GM18526 (cell line): ENCODE measurements at regions not wholly inside any gene's neighbourhood (a gene's known extent, or its start where the extent isn't known, plus 50 kb on each side); places are given as distances from the start of the nearest gene placed in this dataset.
A peak's percentile ranks its signal among the peaks of the same experiment; 100 is the strongest.

Source experiments
- POLR2A ChIP-seq: IDR thresholded peaks from 3 replicates; pipeline ENCODE4 v1.6.1; 2011; ENCODE audit not compliant: insufficient read length; ENCODE audit errors: extremely low read depth

DNA sequence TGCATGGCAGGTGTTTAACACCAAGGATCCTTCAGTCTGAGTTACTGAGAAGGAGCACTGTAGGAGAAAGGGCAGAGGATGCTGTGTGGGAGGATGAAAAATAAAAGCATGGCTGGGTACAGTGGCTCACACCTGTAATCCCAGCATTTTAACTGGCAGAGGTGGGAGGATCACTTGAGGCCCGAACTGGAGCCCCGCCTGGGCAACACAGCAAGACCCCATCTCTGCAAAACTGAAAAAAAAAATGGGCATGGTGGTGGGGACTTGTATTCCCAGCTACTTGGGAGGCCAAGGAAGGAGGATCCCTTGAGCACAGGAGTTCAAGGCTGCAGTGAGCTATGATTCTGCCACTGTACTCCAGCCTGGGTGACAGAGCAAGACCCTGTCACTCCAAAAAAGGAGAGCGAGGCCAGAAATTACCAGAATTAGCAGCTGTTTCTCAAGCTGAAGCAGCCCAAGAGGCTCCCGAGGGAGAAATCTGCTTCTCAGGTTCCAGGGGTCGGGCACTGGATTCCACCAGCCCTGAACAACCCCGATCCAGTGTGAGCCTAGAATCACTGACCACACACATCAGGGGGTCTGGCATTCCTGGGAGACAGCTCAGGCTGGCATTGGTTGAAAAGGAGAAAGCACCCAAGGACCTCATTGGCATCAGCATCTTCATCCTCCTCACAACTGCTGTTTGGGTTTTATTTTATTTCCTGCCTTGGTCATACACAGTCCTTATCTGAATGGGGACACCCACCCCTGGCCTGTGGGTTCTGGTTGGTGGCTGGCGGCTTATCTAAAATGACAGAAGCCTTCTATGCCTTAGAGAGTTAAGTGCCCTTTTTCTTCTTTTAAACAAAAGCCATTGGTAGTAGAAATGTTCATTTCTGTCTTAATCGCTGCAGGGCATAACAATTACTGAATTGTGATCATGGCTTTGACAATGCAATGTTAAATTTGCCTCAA, 66.3 kb upstream of the TRIM2 start:
- no peak for TF ChIP-seq POLR2A

DNA sequence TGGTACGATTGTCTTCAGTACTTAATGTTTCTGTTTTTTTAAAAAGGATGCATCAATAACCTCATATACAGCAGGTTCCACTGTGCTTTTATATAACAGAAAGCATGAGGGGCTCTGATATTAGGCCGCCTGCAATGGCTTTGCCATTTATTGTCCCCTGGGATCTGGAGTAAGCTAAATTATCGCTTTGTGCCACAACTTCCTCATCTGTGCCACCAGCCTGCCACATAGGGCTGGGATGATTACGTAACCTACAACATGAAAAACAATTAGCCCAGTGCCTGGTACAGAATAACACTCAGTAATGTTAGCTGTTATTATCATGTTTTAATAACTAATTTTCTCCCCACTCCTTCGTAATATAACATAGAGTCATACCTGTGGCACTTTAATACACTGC, 65.5 kb upstream of the TRIM2 start:
- no peak for TF ChIP-seq POLR2A

DNA sequence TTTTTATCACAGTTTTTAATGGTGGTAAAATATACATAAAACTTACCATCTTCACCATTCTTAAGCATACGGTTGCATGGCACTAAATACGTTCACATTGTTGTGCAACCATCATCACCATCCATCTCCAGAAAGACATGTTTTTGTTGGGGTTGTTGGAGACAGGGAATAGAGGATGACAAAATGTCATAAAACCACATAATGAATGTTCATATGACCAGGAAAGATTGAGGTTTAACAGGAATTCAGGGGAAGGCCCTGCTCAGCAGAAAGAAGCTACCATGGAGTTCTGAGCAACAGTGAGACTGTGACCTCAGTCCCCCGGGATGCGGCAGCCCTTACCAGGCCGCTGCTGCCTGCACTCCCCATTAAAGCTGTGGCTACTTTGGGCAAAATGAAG, 63.9 kb upstream of the TRIM2 start:
- TF ChIP-seq POLR2A, result no peak

DNA sequence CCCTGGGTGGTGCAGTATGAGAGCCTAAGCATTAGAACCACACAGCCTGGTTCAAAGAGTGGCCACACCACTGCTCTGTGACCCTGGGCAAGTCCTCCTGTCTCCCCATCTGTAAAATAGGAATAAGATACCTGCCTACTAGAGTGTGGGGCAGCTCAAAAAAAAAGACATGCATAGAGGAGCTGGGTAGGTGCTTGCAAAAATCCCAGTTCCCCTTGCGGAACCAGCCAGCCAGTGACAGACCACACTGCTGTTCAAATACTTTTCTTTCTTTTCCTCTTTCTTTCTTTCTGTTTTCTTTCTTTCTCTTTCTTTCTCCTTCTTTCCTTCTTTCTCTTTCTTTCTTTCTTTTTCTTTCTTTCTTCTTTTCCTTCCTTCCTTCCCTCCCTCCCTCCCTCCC, 63.0 kb upstream of the TRIM2 start:
- no peak for TF ChIP-seq POLR2A

DNA sequence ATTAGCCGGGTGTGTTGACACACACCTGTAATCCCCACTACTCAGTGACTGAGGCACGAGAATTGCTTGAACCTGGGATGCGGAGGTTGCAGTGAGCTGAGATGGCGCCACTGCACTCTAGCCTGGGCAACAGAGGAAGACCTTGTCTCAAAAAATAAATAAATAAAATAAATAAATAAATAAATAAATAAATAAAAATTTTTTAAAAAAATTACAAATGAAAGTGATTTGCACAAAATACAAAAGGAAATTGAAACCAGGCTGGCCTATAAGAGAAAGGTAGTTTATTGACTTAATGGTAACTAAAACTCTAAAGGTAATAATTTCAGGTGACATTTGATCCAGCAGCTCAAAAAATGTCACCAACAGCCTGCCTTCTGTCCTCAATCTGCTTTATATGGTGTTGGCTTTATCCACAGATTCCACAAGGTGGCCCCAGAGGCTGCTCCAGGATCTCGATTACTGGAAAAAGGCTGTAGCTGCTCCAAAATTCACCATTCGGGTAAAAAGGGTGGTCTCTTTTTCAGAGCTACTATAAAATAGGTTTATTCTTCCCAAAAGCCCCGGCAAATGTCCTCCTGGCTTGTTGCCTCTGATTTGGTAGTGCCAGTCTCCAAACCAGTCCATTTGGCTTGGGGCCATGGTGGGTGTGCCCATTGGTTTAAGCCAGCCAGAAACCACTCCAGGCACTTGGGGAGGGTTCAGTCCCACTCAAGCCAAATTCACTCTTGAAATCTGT, 61.4 kb upstream of the TRIM2 start:
- no peak for TF ChIP-seq POLR2A

DNA sequence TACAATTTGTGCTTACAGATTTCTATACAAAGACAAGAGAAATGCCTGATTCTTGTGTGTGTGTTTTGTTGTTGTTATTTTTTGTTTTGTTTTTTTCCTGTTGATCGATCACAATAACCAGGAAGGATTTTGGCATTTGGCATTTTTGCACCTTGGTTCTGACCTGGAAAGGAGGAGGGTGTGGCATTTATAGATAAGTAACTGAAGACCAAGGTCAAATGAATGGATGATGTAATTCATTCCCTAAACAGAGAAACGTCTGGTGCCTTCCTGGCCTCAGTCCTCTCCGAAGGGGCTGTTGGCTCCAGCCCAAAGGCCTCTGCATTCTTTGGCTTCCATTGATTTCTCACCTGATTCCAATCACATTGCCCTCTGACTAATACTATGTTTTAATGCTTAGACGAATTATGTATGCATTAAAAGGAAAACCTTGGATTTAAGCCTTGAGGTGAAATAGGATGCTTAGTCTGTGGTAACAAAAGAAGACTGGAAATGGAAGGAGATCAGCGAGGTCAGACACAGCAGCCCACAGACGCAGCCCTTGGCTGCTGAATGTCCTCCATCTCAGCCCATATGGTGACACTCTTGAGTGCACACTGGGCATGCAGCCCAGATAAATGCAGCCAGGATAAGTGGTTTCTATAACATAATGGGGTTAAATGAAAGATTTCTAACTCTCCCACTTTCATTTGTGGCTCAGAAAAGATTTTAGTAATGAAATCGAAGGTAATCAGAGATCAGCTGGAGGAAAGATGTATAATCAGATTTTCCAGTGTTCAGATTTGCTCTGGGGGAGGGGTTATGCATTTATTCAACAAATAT, 60.5 kb upstream of the TRIM2 start:
- TF ChIP-seq POLR2A, result no peak

DNA sequence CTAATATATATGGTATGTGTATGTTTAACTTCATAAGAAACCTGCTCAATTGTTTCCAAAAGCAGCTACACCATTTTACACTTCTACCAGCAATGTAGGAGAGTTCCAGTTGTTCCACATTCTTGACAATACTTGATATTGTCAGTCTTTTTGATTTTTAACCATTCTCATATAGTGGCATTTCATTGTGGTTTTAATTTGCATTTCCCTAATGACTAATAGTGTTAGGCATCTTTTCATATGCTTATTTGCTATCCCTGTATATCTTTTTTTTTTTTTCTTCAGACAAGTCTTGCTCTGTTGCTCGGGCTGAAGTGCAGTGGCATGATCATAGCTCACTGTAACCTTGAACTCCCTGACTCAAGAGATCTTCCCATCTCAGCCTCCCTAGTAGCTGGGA, 58.2 kb upstream of the TRIM2 start:
- no peak for TF ChIP-seq POLR2A

DNA sequence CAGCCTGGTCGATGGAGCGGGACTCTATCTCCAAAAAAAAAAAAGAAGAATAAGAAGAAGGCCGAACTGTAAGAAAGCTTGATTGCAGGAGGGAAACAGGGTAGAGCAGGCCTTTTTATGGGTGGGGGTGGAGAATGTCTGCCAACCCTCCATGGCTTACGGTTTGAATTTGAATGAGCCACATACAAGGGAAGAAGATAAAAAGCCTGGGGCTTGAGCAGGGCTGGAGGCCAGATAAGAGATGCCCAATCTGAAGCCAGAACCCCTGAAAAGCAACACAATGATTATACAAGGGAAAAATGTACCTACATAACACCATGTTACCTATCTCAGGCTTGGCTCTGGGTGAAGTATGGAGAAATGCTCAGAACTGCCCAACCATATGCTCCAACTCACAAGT, 57.3 kb upstream of the TRIM2 start:
- no peak for TF ChIP-seq POLR2A

DNA sequence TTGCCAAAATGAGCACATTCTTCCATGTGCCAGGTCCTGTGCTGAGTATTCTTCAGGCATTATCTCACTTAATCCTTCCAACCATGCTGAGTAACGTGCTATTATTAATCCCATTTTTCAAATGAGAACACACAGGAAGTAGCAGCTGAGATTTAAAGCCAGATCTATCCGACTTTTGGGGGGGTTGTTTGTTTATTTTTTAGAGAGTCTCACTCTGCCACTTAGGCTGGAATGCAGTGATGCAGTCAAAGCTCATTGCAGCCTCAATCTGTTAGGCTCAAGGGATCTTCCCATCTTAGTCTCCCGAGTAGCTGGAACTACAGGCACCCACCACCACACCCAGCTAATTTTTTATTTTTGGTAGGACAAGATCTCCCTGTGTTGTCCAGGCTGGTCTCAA, 55.5 kb upstream of the TRIM2 start:
- no peak for TF ChIP-seq POLR2A

DNA sequence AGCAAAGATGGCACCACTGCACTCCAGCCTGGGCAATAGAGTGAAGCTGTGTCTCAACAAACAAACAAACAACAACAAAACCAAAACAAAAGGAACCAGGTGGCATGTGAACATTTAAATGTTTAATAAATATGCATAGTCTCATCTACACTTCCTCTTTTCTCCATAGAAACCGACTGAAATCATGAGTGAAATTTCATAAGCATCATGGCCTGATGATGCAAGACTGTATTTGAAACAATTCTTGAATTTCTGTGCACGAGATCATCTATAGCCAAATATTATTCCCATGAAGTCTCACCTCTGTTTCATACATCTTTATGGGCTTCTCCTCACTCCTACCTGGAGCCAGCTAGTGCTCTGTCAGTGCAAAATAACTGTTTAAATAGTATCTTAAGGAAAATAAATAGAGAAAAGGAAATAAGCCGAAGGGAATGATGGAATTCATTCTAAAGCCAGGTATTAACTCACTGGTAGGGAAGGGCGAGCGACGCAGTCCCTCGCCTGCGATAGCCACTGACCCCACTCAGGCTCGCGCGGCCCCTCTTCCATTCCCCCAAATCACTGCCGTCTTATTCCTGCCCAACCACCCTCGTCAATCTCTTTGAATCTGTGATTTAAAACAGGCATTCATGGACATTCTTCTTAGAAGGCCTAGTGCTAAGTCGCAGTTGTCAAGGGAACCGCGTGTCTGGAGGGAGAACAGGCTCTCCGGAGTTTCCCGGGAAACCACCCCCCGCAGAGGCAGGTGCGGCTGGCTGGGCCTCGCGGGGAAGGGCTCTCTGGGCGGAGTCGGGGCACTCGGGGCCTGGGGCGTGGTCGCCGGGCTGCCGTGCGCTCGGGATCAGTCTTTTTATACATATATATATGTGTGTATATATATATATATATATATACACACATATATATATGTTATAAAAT, 52.4 kb upstream of the TRIM2 start:
- TF ChIP-seq POLR2A, result no peak

DNA sequence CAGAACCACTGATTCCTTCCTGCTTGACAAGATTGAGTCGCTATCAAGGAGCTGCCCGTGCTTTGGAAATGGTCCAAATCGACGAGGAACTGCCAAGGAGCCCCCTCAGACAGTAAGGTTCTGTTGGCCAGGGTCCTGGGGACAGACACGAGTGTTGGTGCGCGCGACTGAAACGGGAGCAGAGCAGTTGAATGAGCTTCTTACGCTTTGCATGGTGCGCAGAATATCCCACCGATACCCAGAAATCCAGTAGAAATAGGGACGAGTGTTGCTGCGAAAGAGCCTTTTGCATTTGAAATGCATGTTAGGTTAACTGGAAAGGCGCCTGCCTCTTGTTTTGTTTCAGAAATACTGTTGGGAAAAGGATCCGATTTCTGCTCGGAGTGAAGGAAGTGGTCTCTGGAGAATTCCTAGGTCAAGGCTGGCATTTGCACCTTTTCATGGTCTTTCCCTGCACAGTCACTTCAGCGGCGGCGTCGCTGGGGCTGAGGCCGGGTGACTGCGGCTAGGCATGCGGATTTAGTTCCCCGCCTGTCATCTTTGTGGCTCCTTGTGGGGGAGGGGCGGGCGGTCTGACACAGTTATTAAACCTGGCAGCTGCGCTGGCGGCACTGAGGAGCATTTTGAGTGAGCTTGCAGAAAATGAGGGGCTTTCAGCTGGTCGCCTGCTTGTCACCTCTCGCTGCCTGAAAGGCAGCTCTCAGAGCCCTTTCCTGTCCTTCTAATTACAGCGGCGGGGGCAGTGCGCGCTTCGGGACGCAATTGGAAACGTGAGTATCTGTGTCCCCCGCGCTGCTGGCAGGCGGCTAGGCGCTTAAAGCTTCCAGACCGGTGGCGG, 51.5 kb upstream of the TRIM2 start:
- TF ChIP-seq POLR2A, result no peak

DNA sequence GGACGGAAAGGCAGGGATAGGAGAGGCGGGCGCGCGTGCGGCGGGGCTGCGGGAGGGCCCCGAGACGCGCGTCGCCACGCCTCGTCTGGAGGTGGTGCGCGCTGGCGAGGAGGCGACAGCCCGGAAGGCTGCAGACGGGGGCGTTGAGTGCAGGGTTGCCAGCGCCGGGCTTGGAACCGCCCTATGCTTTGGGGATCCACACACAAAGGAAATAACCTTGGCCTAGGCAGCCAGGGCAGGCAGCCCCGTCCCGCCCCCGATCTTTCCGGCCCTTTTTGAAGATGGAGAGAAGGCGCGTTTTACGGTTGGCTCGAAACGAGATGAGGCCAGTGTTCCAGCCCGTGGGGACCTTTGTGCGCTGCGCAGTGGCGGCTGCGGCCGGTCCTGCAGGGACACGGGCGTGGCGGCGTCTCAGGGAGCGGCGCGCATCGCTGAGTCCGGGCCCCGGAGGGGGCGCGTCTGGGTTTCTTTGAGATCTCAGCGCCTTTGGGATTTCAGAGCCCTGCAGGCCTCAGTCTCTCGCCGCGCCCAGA, 50.8 kb upstream of the TRIM2 start:
- peak; percentile 35 for TF ChIP-seq POLR2A
